ENCODE measurements at regions not wholly inside any gene's neighbourhood (a gene's known extent, or its start where the extent isn't known, plus 50 kb on each side); places are given as distances from the start of the nearest gene placed in this dataset.

DNA sequence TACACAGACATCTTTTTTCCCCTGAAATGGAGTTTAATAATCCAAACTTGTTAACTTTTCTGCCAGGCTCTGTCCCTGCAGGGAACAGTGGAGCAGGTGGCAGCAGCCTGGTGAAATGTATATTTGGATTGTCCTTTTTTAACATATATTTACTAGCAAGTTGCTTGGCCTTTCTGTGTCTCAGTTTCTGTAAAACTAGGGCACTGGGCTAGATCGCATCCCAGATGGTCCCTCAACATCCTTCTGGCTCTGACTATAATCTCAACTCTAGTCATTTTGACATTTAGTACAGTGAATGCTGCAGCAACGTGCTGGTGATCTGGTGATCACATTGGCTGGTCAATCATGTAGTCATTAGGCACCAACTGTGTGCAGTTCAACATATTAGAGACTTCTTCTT, 80.4 kb downstream of the LBH start:
- TF ChIP-seq POLR2A (IDR thresholded peaks at IDR 0.05; ENCODE audit: low read depth, low read length) (no peak), POLR2AphosphoS5 (IDR thresholded peaks at IDR 0.05; ENCODE audit: low read depth, low read length) (no peak), TAF1 (IDR thresholded peaks at IDR 0.05; ENCODE audit: borderline replicate concordance, low read depth, low read length) (no peak)

Measured in GM12892 (cell line).